ENCODE measurements at regions not wholly inside any gene's neighbourhood (a gene's known extent, or its start where the extent isn't known, plus 50 kb on each side); places are given as distances from the start of the nearest gene placed in this dataset.

- H2AFZ ChIP-seq (ENCODE audit: low read depth, low read length) = no peak overlapping the region
- no peak overlapping the region for H3K27ac ChIP-seq (ENCODE audit: low read length)
- peaks cover 51% of the 10 kb centered on the region for H3K4me1 ChIP-seq (ENCODE audit: low read length)
- no peaks in the 10 kb centered on the region for H3K27me3 ChIP-seq (ENCODE audit: low read depth, low read length)
- no peak overlapping the region for H3K4me2 ChIP-seq (ENCODE audit: low read length)
- H3K36me3 ChIP-seq (replicated peaks; ENCODE audit: low read depth, low read length) = peaks cover 7% of the 10 kb centered on the region
- H3K79me2 ChIP-seq (ENCODE audit: low read length) = no peaks in the 10 kb centered on the region
- H3K4me3 ChIP-seq (ENCODE audit: low read length) = no peak overlapping the region
- H3K9me3 ChIP-seq (ENCODE audit: insufficient read depth, low read length) = peaks cover 4% of the 10 kb centered on the region; the same call in 1 of the 2 replicates
- H4K20me1 ChIP-seq (ENCODE audit: insufficient read depth, low read length) = no peaks in the 10 kb centered on the region
- H3K9ac ChIP-seq (ENCODE audit: low read length) = no peak overlapping the region
- TF ChIP-seq CTCF (IDR thresholded peaks at IDR 0.05; ENCODE audit: low read depth, low read length) (no peak), EZH2phosphoT487 (IDR thresholded peaks at IDR 0.05; ENCODE audit: low read depth) (no peak)
Observed at GRCh38 chr12:40172879-40173278, 51.9 kb upstream of the LRRK2 start.

GRCh38 chr12:40171501-40171900, 53.3 kb upstream of the LRRK2 start:
- Histone ChIP-seq H4K20me1 (ENCODE audit: insufficient read depth, low read length) (no peaks in the 10 kb centered on the region), H3K27me3 (ENCODE audit: low read depth, low read length) (no peaks in the 10 kb centered on the region), H3K4me2 (ENCODE audit: low read length) (peak overlapping the region; percentile 47), H3K27ac (ENCODE audit: low read length) (peak overlapping the region; percentile 81), H3K36me3 (replicated peaks; ENCODE audit: low read depth, low read length) (peaks cover 17% of the 10 kb centered on the region), H2AFZ (ENCODE audit: low read depth, low read length) (no peak overlapping the region), H3K4me1 (ENCODE audit: low read length) (peaks cover 56% of the 10 kb centered on the region), H3K79me2 (ENCODE audit: low read length) (no peaks in the 10 kb centered on the region), H3K9ac (ENCODE audit: low read length) (0 out of 2 replicates have a peak overlapping the region, but pooled peaks have one; percentile 7), H3K9me3 (ENCODE audit: insufficient read depth, low read length) (peaks cover 10% of the 10 kb centered on the region), H3K4me3 (ENCODE audit: low read length) (no peak overlapping the region)
- no peak for TF ChIP-seq CTCF (IDR thresholded peaks at IDR 0.05; ENCODE audit: low read depth, low read length)
- TF ChIP-seq EZH2phosphoT487 (IDR thresholded peaks at IDR 0.05; ENCODE audit: low read depth) = no peak

- Histone ChIP-seq H3K27ac (ENCODE audit: low read length) (peak overlapping the region; percentile 81), H4K20me1 (ENCODE audit: insufficient read depth, low read length) (no peaks in the 10 kb centered on the region), H3K4me2 (ENCODE audit: low read length) (peak overlapping the region; percentile 47), H3K4me3 (ENCODE audit: low read length) (no peak overlapping the region), H3K79me2 (ENCODE audit: low read length) (no peaks in the 10 kb centered on the region), H2AFZ (ENCODE audit: low read depth, low read length) (no peak overlapping the region), H3K9me3 (ENCODE audit: insufficient read depth, low read length) (peaks cover 14% of the 10 kb centered on the region), H3K36me3 (replicated peaks; ENCODE audit: low read depth, low read length) (peaks cover 21% of the 10 kb centered on the region), H3K27me3 (ENCODE audit: low read depth, low read length) (no peaks in the 10 kb centered on the region), H3K4me1 (ENCODE audit: low read length) (peaks cover 56% of the 10 kb centered on the region), H3K9ac (ENCODE audit: low read length) (peak overlapping the region; percentile 28; the same call in 1 of the 2 replicates)
- TF ChIP-seq EZH2phosphoT487 (IDR thresholded peaks at IDR 0.05; ENCODE audit: low read depth) = no peak
- no peak for TF ChIP-seq CTCF (IDR thresholded peaks at IDR 0.05; ENCODE audit: low read depth, low read length)
Observed at GRCh38 chr12:40171066-40171465, 53.7 kb upstream of the LRRK2 start.

- no peak overlapping the region for H2AFZ ChIP-seq (ENCODE audit: low read depth, low read length)
- H3K27me3 ChIP-seq (ENCODE audit: low read depth, low read length) = no peaks in the 10 kb centered on the region
- H4K20me1 ChIP-seq (ENCODE audit: insufficient read depth, low read length) = no peaks in the 10 kb centered on the region
- no peaks in the 10 kb centered on the region for H3K79me2 ChIP-seq (ENCODE audit: low read length)
- H3K36me3 ChIP-seq (replicated peaks; ENCODE audit: low read depth, low read length) = peaks cover 21% of the 10 kb centered on the region
- peak overlapping the region; percentile 81 for H3K27ac ChIP-seq (ENCODE audit: low read length)
- peaks cover 56% of the 10 kb centered on the region for H3K4me1 ChIP-seq (ENCODE audit: low read length)
- no peak overlapping the region for H3K4me3 ChIP-seq (ENCODE audit: low read length)
- peak overlapping the region; percentile 47 for H3K4me2 ChIP-seq (ENCODE audit: low read length)
- TF ChIP-seq CTCF (IDR thresholded peaks at IDR 0.05; ENCODE audit: low read depth, low read length) (no peak), EZH2phosphoT487 (IDR thresholded peaks at IDR 0.05; ENCODE audit: low read depth) (no peak)
- H3K9me3 ChIP-seq (ENCODE audit: insufficient read depth, low read length) = peaks cover 15% of the 10 kb centered on the region
- peak overlapping the region; percentile 28; the same call in 1 of the 2 replicates for H3K9ac ChIP-seq (ENCODE audit: low read length)
Observed at GRCh38 chr12:40170593-40170992, 54.2 kb upstream of the LRRK2 start.

All from OCI-LY3 (cell line).